Superior temporal gyrus (tissue), 1 donor: ENCODE measurements at regions not wholly inside any gene's neighbourhood (a gene's known extent, or its start where the extent isn't known, plus 50 kb on each side); places are given as distances from the start of the nearest gene placed in this dataset.

Source experiments
- DNase-seq: peaks from one replicate; pipeline ENCODE4 v3.0.0-alpha.2; 2016; ENCODE audit errors: extremely low spot score

- no peak for DNase-seq
Measured at GRCh38 chr17:15177343-15177742, 87.8 kb downstream of the PMP22 start.

- DNase-seq: no peak
Measured at GRCh38 chr17:15175356-15175755, 89.8 kb downstream of the PMP22 start.

- peak; percentile 80 for DNase-seq
Measured at GRCh38 chr17:15171167-15172047, 93.7 kb downstream of the PMP22 start.

- no peak for DNase-seq
Measured at GRCh38 chr17:15169676-15170075, 95.5 kb downstream of the PMP22 start.

- DNase-seq: no peak
Measured at GRCh38 chr17:15168379-15168778, 96.7 kb downstream of the PMP22 start.

- no peak for DNase-seq
Measured at GRCh38 chr17:15161395-15161794, 103.7 kb downstream of the PMP22 start.

GRCh38 chr17:15157051-15157450 lies 108.1 kb downstream of the PMP22 start:
- no peak for DNase-seq

GRCh38 chr17:15154618-15155017 lies 110.5 kb downstream of the PMP22 start:
- DNase-seq: no peak

GRCh38 chr17:15145621-15146020 lies 119.5 kb downstream of the PMP22 start:
- DNase-seq: no peak

- DNase-seq: no peak
Measured at GRCh38 chr17:15143524-15143923, 121.6 kb downstream of the PMP22 start.

- DNase-seq: no peak
Measured at GRCh38 chr17:15134363-15134762, 130.8 kb downstream of the PMP22 start.

GRCh38 chr17:15133826-15134225 lies 131.3 kb downstream of the PMP22 start:
- DNase-seq: no peak

- DNase-seq: no peak
Measured at GRCh38 chr17:15133143-15133542, 132.0 kb downstream of the PMP22 start.

GRCh38 chr17:15130426-15130825 lies 134.7 kb downstream of the PMP22 start:
- DNase-seq: no peak

- no peak for DNase-seq
Measured at GRCh38 chr17:15129986-15130385, 135.1 kb downstream of the PMP22 start.

GRCh38 chr17:15124746-15125145 lies 140.4 kb downstream of the PMP22 start:
- no peak for DNase-seq

GRCh38 chr17:15124264-15124595 lies 140.9 kb downstream of the PMP22 start:
- no peak for DNase-seq

- DNase-seq: no peak
Measured at GRCh38 chr17:15123593-15124263, 141.4 kb downstream of the PMP22 start.

GRCh38 chr17:15122857-15123256 lies 142.3 kb downstream of the PMP22 start:
- DNase-seq: no peak

- no peak for DNase-seq
Measured at GRCh38 chr17:15121426-15121825, 143.7 kb downstream of the PMP22 start.

GRCh38 chr17:15119968-15120367 lies 145.2 kb downstream of the PMP22 start:
- DNase-seq: no peak

GRCh38 chr17:15117239-15117638 lies 147.9 kb downstream of the PMP22 start:
- no peak for DNase-seq
